Cardiac septum (tissue), 1 donor: ENCODE measurements at regions not wholly inside any gene's neighbourhood (a gene's known extent, or its start where the extent isn't known, plus 50 kb on each side); places are given as distances from the start of the nearest gene placed in this dataset.
"Not testable (repeated sequence)": the region's sequence is repeated elsewhere in the genome, so short reads cannot be mapped to it uniquely, and the experiment has no call there.

ENCODE experiments used
- DNase-seq: peaks from one replicate; pipeline ENCODE4 v3.0.0-alpha.2; 2020; ENCODE audit warnings: low spot score
- intact Hi-C: fragments of 100-400 bp; cut with DNase I; formaldehyde crosslinking; loops from one replicate; pipeline ENCODE4 v1.14.0; 2022
- donor health status: DM: no; HTN: no; CAD: no.

DNA sequence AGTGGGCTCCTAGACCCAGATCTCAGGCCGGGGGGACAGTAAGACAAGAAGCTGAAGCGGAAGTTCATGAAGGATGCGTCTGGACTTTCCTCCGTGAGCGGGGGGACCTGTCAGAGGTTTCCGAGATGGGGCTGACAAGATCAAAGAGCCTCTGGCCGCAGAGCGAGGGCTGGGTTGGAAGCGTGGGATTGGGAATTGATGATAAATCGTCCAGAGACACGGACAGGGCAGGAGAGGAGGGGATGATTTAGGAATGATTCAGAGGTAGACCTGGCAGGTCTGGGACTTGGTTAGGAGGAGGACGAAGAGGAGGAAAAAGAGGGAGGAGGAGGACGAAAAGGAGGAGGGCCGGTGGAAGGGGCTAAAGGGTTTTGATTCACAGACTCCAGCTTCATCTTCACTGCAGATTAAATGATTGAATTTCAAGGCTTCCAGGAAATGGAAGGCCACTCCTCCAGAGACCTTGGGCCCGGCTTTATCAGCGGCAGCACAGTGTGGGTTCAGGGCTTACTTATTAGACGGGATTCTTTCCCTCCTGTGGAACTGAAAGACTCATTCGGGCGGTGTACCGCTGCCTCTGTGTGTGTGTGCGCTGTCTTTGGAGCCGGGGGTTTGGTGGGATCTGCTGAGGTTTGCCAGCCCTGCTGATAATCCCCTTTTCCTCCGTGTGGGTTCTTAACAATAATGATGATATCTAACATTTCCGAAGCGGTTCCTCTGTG lies 85.7 kb upstream of the SLC45A1 start:
- intact Hi-C loops = no loop called here

DNA sequence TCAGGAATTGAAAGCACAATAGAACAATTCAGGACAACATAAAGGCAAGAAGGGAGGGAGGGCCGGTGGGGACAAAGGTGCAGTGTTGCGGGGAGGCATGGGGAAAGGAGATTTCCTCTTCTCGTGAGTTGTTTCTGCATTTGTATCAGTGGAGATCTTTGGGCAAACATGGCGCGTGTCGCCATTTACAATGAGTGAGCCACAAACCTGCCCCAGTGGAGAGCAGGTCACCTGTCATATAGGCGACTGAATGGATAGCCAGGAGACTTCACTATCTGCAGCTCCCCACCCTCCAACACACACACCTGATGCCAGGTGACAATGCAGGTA lies 87.7 kb upstream of the SLC45A1 start:
- no peak for DNase-seq
- intact Hi-C loops = no loop called here

More for the DNA sequence above, 85.7 kb upstream of the SLC45A1 start:
- no peak for DNase-seq

DNA sequence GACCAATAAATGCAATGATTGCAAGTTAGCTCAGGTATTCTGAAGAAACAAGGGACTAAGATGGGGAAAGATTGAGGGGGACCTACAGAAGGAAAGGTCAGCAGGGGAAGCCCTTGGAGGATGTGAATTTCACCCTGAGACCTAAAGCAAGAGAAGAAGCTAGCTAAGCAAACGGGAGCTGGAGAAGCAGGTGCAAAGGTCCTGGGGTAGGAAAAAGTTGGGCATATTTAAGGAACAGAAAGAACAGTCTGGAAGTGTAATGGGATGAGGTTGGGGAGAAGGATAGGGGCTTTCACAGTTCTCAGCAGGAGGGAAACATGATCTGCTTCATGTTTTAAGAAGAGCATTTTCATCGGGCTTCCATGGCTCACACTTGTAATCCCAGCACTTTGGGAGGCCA lies 89.7 kb upstream of the SLC45A1 start:
- intact Hi-C loops = no loop called here
- no peak for DNase-seq

DNA sequence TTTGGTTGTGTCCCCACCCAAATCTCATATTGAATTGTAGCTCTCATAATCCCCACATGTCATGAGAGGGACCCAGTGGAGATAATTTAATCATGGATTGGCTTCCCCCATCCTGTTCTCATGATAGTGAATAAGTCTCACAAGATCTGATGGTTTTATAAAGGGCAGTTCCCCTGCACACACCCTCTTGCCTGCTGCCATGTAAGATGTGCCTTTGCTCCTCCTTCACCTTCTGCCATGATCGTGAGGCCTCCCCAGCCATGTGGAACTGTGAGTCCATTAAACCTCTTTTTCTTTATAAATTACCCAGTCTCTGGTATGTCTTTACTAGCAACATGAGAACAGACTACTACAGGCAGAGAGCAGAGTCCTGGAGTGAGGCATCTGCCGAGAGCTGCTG lies 90.2 kb upstream of the SLC45A1 start:
- intact Hi-C loops, DNase-seq: not testable (repeated sequence)

DNA sequence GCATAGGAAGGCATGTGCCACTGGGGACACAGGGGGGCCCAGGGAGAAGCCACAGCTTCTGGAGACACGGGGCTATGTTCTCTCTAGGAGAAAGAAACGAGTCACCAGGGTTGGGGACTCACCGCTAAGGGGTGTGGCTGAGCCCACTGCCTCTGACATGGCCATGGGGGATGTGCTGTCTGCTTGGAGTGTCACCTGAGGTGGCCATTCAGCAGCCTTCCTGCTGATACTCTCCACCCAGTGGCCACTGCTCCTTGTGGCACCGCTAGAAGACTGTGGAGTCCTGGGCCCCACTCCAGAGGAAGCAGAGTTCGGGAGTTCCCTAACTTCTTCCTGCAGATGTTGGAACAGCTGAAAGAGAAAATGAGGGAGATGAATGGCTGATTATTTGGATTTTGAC lies 91.2 kb upstream of the SLC45A1 start:
- intact Hi-C loops = no loop called here

DNA sequence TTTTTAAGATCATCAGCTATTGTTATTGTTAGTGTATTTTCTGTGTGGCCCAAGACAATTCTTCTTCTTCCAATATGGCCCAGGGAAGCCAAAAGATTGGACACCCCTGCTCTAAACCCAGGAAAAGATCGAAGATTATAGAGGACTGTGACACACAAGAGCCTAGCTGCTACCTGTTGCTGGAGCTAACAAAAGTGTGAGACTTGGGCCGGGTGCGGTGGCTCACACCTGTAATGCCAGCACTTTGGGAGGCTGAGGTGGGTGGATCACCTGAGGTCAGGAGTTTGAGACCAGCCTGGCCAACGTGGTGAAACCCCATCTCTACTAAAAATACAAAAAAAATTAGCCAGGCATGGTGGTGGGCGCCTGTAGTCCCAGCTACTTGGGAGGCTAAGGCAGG lies 91.9 kb upstream of the SLC45A1 start:
- DNase-seq, intact Hi-C loops: not testable (repeated sequence)

More for the DNA sequence above, 91.2 kb upstream of the SLC45A1 start:
- DNase-seq = no peak

DNA sequence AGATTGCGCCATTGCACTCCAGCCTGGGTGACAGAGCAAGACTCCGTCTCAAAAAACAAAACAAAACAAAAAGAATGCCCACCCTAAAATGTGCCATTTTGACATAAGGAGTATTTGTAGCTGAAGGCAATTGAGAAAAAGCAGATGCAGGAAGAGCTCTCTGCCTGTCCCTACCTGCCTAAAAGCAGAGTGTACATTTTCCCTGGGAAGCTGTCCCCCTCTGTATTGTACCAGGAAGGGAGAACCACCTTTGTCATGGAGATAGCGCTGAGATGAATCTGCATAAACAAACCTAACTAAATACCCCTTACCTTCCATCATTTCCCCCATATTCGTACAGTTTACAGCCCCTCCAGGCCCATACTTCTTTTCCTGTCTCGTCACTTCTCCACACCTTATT lies 94.4 kb upstream of the SLC45A1 start:
- intact Hi-C loops = no loop called here
- no peak for DNase-seq

DNA sequence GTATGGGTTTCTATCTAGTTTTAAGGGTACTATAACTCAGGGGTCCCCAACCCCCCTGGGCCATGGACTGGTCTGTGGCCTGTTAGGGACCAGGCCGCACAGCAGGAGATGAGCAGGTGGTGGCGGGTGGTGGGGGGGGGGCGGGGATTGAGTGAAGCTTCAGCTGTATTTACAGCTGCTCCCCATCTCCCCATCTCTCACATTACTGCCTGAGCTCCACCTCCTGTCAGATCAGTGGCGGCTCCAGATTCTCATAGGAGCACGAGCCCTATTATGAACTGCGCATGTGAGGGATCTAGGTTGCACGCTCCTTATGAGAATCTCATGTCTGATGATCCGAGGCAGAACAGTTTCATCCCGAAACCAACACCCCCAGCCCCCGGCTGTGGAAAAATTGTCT lies 95.1 kb upstream of the SLC45A1 start:
- DNase-seq = no peak
- intact Hi-C loops = no loop called here

DNA sequence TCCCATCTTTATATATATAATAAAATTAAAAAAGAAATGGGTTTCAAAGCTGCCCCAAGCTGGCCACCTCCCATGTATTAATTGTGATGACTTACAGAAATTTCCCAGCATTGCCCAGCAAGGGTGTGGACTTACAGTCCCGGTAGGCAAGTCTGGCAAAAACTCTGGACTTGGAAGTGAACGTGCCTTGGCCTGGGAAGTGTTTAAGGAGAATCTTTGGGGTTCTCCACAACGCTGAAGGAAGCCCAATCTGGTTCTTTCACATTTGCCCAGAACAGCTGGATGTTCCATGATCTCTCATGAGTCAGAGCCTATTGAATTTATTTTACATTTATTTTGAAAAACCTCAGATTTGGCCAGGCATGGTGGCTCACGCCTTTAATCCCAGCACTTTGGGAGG lies 98.4 kb upstream of the SLC45A1 start:
- DNase-seq = no peak
- intact Hi-C loops = no loop called here

DNA sequence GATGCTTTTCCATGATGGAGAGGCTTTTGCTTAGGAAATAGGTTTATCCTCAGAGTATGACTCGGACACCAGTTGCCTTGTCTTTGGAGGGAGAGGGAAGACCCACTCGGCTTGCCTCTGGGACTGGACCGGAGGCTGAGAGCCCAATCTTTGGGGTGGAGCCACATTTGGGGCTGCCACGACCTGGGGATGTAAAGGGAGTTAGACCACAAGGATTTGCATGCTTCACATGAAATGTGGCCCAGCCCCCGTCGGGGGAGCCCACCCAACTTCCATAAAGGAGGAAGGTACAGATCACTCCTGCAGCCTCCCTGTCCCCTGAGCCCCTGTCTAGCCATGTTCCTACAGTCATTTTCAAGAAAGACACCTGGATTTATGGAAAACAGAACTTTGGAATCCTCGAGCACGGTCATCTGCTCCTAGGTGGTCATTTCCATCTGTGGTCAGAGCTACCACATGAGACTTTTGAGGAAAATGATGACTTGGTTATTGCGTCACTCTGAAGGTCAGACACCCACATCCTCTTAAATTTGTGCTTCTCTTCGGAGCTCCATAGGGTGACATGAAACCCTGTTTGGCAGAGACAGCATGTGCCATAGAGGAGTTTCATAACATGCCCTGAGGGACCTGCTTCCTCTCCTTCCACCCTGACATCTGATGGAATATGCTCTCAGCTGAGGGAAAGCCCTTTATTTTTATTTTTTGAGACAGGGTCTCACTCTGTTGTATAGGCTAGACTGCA lies 99.4 kb upstream of the SLC45A1 start:
- DNase-seq = no peak
- intact Hi-C loops = no loop called here

DNA sequence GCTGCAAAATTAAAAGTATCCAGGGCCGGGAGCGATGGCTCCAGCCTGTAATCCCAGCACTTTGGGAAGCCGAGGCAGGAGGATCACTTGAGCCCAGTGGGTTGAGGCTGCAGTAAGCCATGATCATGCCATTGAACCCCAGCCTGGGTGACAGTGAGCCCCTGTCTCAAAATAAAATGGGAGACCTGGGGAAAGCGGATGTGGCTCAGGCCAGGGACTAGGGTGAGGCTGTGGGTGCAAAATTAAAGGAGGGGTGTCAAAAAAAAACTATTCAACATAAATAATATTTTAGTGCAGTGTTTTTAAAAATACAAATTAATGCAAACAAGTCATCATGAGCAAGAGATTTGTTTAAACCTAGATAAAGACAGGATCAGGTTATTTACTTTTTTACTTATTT lies 100.1 kb upstream of the SLC45A1 start:
- no peak for DNase-seq
- intact Hi-C loops = no loop called here

DNA sequence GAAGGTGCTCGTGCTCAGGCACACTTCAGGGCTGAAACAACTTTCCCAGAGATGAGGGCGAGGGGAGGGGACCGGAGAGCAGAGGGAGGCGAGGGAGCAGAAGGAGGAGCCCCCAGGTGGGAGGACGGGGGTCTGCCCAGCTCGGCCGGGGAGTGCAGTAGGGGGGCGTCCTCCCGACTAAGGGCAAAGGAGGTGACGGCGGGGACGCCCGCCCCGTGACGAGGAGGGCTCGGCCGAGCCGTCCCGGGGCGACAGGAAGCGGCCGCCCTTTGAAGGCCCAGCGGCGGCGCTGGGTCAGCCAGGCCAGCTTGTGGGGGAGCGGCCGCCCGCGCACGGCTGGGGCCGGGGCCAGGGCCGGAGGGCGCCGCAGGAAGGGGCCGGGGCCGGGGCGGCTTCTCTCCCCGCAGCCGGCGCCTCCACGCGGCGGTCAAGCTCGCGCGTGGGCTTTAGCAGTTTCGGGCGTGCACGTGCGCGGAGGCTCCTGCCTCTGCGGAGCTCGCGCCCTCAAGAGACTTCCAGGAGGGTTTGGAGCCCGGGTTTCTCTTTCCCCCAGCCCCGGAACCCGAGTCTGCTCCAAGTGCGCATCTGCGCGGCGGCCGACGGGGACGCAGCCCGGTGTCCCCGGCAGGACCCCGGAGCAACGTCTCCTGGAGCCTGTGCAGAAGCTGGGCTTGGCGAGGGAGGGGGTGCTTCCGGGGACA lies 100.8 kb upstream of the SLC45A1 start:
- DNase-seq = no peak
- intact Hi-C loops = no loop called here

DNA sequence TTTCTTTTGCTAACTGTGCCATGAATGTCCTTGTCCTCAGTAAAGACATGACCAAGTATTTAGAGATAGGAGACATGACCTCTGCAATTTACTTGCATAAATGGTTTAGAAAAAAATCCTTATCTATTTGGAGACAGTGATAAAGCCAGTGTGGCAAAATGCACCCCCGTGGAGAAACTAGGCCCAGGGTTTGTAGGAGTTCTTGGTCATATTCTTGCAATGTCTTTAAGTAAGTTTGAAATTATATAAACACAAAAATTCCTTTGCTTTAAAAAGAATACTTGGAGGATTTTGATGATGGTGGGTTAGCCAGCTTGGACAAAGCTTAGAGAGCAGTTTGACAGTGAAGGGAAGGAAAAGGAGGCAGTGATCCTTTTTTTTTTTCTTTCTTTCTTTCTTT lies 101.9 kb upstream of the SLC45A1 start:
- intact Hi-C loops = no loop called here

DNA sequence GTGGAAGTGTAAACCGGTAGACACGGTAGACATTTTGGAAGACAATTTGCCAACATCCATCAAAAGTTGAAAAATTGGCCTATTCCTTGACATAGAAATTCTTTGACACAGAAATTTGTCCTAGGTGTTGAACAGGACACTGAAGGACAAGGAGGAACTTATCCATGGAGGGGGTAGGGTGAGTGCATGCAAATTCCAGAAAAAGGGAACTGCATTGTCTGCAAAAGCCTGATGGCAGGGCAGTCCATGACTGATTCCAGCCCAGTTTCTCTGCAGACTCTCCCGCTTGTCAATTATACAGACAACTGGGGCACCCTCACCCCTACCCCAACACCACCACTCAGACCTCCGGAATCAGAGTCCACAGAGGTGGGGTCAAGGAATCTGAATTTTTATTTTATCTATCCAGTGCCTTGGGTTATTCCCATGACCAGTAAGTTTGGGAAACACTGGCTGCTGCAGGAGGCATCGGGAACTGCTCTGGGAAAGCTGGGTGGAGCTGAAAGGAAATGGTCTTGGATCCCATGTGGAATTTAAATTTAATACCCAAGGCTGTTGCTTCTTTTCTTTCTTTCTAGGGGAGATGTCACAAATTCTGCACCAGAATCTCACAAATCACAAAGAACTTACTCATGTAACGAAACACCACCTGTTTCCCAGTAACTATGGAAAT lies 103.3 kb upstream of the SLC45A1 start:
- no peak for DNase-seq
- intact Hi-C loops = no loop called here

More for the DNA sequence above, 101.9 kb upstream of the SLC45A1 start:
- no peak for DNase-seq

DNA sequence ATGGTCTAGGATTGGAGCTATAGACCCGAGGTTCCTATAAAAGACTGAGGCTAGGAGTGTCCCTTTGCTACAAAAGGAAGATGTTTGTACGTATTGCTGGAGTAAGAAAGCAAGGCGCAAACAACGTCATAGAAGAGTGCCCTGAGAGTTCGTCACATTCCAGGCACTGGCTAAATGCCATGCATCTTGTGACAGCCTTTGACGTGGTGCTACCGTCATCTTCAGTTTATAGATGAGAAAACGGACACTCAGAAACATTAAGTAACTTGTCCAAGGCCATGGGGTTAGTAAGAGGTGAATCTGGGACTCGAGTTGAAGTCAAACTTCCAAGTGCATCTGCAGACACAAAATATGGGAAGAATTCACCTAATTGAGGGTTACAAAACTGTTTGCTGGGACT lies 104.2 kb upstream of the SLC45A1 start:
- intact Hi-C loops = no loop called here
- DNase-seq = no peak

DNA sequence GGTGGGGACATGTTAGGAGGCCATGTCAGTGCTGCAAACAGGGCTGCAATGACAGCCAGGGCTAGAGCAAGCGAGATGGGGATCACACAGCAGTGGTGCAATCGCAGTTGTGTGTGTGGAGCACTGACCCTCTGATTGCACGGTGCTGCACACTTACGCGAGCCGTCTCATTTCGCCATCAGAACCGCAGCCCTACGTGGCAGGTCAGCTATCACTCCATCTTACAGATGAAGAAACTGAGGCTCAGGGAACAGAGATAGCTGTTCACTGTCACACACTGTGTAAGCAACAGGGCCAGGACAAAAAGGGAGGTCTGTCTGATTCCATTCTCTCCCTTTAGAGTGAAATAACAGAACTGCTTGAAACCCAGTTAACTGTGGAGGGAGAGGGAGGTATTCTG lies 104.8 kb upstream of the SLC45A1 start:
- intact Hi-C loops = no loop called here

DNA sequence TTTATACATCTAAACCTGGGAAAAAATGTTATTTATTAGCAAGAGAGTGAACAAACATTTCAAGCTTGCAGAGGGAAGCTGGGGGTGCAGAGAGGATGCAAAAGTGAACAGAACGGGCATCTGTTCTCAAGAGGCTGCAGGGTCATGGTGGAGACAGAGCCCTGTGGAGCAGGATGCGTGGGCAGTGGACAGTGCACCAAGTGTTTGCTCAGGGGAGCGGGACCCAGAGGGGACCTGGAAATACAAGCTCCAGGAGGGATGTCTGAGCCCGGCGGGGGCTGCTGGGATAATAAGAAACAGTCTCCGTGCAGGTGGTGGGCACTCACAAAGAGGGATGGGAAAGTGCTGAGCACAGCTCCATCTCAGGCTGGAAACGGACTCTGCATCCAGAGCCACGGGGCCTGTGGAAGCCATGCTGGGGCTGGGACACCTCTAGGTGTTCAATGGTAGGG lies 105.3 kb upstream of the SLC45A1 start:
- no peak for DNase-seq
- intact Hi-C loops = no loop called here

More for the DNA sequence above, 104.8 kb upstream of the SLC45A1 start:
- no peak for DNase-seq

DNA sequence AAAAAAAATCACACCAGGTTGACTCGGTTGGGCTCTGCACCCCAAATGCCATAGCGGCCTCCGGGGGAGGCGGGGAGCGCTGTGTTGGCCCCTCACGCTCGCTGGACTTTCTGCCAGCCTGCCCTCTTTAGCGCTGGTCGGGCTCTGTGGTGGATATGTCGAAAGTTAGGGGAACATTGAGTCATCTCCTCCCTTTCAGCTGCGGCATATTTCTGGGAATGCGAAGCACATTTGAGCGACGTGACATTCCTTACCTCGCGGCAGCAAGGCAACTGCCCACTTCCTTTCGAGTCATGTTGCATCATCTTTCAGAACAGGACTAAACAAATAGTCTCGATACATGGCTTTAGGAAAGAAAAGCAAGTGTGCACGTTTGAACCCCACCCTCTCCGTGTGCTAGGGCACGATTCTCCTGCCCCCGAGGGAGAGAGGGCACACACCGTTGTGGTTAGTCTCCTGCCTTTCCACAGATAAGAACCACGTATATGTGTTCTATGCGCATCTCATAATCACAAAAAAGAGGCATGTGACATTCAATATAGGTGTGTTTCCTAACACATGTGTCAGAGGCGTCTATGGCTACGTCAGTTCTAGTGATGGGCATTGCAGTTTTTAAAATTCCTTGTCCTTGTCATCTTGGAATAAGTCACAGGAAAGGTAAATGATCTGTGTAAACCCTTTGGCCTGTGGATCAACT lies 105.9 kb upstream of the SLC45A1 start:
- intact Hi-C loops = no loop called here
- peak; percentile 78 for DNase-seq

DNA sequence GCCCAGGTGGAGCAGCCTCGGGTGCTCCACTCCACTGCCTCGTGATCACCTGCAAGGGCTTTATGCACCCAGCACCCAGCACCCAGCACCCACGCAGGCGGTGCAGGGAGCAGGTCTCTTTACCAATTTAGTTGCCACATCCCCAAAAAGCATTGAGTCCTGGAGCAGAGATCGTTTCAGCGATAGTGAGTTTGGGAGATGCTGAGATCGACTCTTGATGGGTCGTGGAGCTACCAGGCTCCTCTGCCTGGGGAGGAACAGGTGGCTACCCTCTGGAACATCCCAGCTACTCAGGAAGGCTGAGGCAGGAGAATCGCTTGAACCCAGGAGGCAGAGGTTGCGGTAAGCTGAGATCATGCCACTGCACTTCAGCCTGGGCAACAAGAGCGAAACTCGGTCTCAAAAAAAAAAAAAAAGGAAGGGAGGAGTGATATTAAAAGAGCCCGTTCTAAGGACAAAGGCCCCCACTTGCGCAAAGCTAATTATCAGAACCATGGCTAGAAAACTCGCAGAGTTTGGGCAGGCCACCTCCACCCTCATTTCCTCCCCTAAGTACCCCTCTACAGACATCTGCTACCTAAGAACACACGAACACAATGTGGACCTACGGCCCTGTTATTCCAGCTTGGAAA lies 106.5 kb upstream of the SLC45A1 start:
- intact Hi-C loops = no loop called here
- no peak for DNase-seq
